A549 (cell line): ENCODE measurements at regions not wholly inside any gene's neighbourhood (a gene's known extent, or its start where the extent isn't known, plus 50 kb on each side); places are given as distances from the start of the nearest gene placed in this dataset.

Source experiments
- ATAC-seq, 2 experiments: fragments of 200-7000 bp in 1 of 2; fragments of >200 bp in 1 of 2; cut with Nextera tagmentation in 1 of 2; cut with Tn5 transposase in 1 of 2; 3 replicates each; pipeline versions ENCODE4 v1.8.0 to v1.9.1; 2018 to 2020; ENCODE audit warnings: mild to moderate bottlenecking in 1 of 2, moderate library complexity in 1 of 2
- CTCF ChIA-PET: fragments of 300-600 bp; sonication (Branson Sonifier 250); formaldehyde crosslinking; extraction: SDS; loops from one replicate; lab custom pipeline; 2021; ENCODE audit warnings: antibody characterized with exemption, inconsistent platforms; lab: Yijun Ruan, JAX
- POLR2A ChIA-PET: fragments of 350-600 bp; formaldehyde crosslinking; extraction: SDS; loops from one replicate; lab custom pipeline; 2021; ENCODE audit warnings: antibody characterized with exemption, inconsistent platforms; lab: Yijun Ruan, JAX
- DNase-seq, 2 experiments: peaks; one replicate each; pipeline versions ENCODE4 v3.0.0 to v3.0.0-alpha.2; 2011 to 2016; ENCODE audit warnings: low read depth in 1 of 2, low spot score in 1 of 2
- FAIRE-seq: peaks from 2 replicates; lab custom pipeline; 2011; peaks lifted over from hg19 to GRCh38; lab: Jason Lieb, UNC
- H3K27ac ChIP-seq, 2 experiments: fragments of >200 bp; sonication (Bioruptor Twin); formaldehyde crosslinking; 3 replicates each; pipeline ENCODE4 v1.5.1; 2016 to 2017
- H3K4me1 ChIP-seq: fragments of >200 bp; sonication (Bioruptor Twin); formaldehyde crosslinking; 3 replicates; pipeline ENCODE4 v1.6.1; 2016
- H3K4me2 ChIP-seq: fragments of >200 bp; sonication (Bioruptor Twin); formaldehyde crosslinking; 3 replicates; pipeline ENCODE4 v1.6.1; 2016
- H3K4me3 ChIP-seq: fragments of >200 bp; sonication (Bioruptor Twin); formaldehyde crosslinking; 3 replicates; pipeline ENCODE4 v1.5.1; 2016
- H3K9me3 ChIP-seq: fragments of >200 bp; sonication (Bioruptor Twin); formaldehyde crosslinking; 3 replicates; pipeline ENCODE4 v1.6.1; 2016
- CBX2 ChIP-seq: fragments of 200-600 bp; sonication (generic); IDR thresholded peaks from 2 replicates; pipeline ENCODE4 v1.6.1; 2016; ENCODE audit warnings: low read depth, mild to moderate bottlenecking, borderline replicate concordance
- EHF ChIP-seq: fragments of 250-450 bp; sonication (Bioruptor Pico); IDR thresholded peaks from 2 replicates; pipeline ENCODE4 v1.5.0; 2020; ENCODE audit warnings: mild to moderate bottlenecking
- EHMT2 ChIP-seq: fragments of 200-600 bp; sonication (generic); IDR thresholded peaks from 2 replicates; pipeline ENCODE4 v1.6.1; 2016; ENCODE audit warnings: antibody characterized with exemption, low read depth, mild to moderate bottlenecking, moderate library complexity
- ESRRA ChIP-seq: fragments of 150-350 bp; IDR thresholded peaks from 2 replicates; pipeline ENCODE4 v1.6.1; 2014; ENCODE audit warnings: mild to moderate bottlenecking, low read length, borderline replicate concordance
- FOSB ChIP-seq: fragments of 250-450 bp; sonication (Bioruptor Pico); IDR thresholded peaks from 2 replicates; pipeline ENCODE4 v1.5.0; 2020; ENCODE audit warnings: mild to moderate bottlenecking, moderate library complexity
- GATA3 ChIP-seq: IDR thresholded peaks from 2 replicates; pipeline ENCODE4 v1.6.1; 2012; ENCODE audit warnings: borderline replicate concordance
- HDAC2 ChIP-seq: fragments of 200-600 bp; sonication (generic); IDR thresholded peaks from 2 replicates; pipeline ENCODE4 v1.6.1; 2016
- HEYL ChIP-seq: fragments of 250-450 bp; sonication (Bioruptor Pico); IDR thresholded peaks from 2 replicates; pipeline ENCODE4 v1.8.0; 2021; ENCODE audit warnings: mild to moderate bottlenecking, moderate library complexity
- HOXA7 ChIP-seq: fragments of 250-450 bp; sonication (Bioruptor Pico); IDR thresholded peaks from 2 replicates; pipeline ENCODE4 v1.5.0; 2020; ENCODE audit warnings: mild to moderate bottlenecking, moderate library complexity
- HOXB13 ChIP-seq: fragments of 250-450 bp; sonication (Bioruptor Pico); IDR thresholded peaks from 2 replicates; pipeline ENCODE4 v1.5.0; 2020; ENCODE audit warnings: low read depth, mild to moderate bottlenecking, moderate library complexity
- KDM5A ChIP-seq: fragments of 200-600 bp; sonication (generic); IDR thresholded peaks from 2 replicates; pipeline ENCODE4 v1.6.1; 2016; ENCODE audit warnings: antibody characterized with exemption, mild to moderate bottlenecking
- MAZ ChIP-seq: fragments of 150-350 bp; IDR thresholded peaks from 2 replicates; pipeline ENCODE4 v1.6.1; 2014; ENCODE audit warnings: antibody characterized with exemption, low read depth, low read length, borderline replicate concordance
- POLR2A ChIP-seq: IDR thresholded peaks from 2 replicates; pipeline ENCODE4 v1.6.1; 2012; ENCODE audit warnings: mild to moderate bottlenecking, low read length
- POLR2AphosphoS2 ChIP-seq: conservative IDR thresholded peaks from 2 replicates; pipeline ENCODE4 v1.6.1; 2012; ENCODE audit warnings: low read length, improper control_type of control experiment, inconsistent platforms
- RAD21 ChIP-seq, 2 experiments: fragments of >200 bp in 1 of 2; sonication (Bioruptor Twin) in 1 of 2; formaldehyde crosslinking in 1 of 2; IDR thresholded peaks in 1 of 2; conservative IDR thresholded peaks in 1 of 2; 2 replicates in 1 of 2; 3 replicates in 1 of 2; pipeline ENCODE4 v1.6.1; 2012 to 2018; ENCODE audit warnings: inconsistent platforms in 1 of 2
- RFX5 ChIP-seq: fragments of 450-650 bp; IDR thresholded peaks from 2 replicates; pipeline ENCODE4 v1.7.1; 2014; ENCODE audit warnings: antibody characterized with exemption, mild to moderate bottlenecking, moderate library complexity
- RNF2 ChIP-seq: fragments of 200-600 bp; sonication (generic); IDR thresholded peaks from 2 replicates; pipeline ENCODE4 v1.6.1; 2016; ENCODE audit warnings: low read depth, mild to moderate bottlenecking, antibody characterized with exemption, moderate library complexity, borderline replicate concordance
- SREBF2 ChIP-seq: fragments of 450-650 bp; IDR thresholded peaks from 2 replicates; pipeline ENCODE4 v1.6.1; 2014; ENCODE audit warnings: mild to moderate bottlenecking, moderate library complexity
- TP53 ChIP-seq: fragments of 250-450 bp; sonication (Bioruptor Pico); IDR thresholded peaks from 2 replicates; pipeline ENCODE4 v1.5.0; 2021; ENCODE audit warnings: mild to moderate bottlenecking, moderate library complexity
- WGBS: methylation state at CpG from one replicate; pipeline ENCODE4 v1.1.6; 2017; ENCODE audit errors: missing lambda C conversion rate; 5-methylcytosine and 5-hydroxymethylcytosine counted together
- TF ChIP-seq, protein P1 (sequence below): fragments of 250-450 bp; sonication (Bioruptor Pico); IDR thresholded peaks from 2 replicates; pipeline ENCODE4 v1.5.0; 2020; ENCODE audit warnings: low read depth, mild to moderate bottlenecking, moderate library complexity
- TF ChIP-seq, protein P2 (sequence below): fragments of 450-650 bp; IDR thresholded peaks from 2 replicates; pipeline ENCODE4 v1.6.1; 2014; ENCODE audit warnings: antibody characterized with exemption
- TF ChIP-seq, protein P3 (sequence below): fragments of >200 bp; sonication (Bioruptor Twin); formaldehyde crosslinking; IDR thresholded peaks from 3 replicates; pipeline ENCODE4 v1.5.1; 2016

DNA sequence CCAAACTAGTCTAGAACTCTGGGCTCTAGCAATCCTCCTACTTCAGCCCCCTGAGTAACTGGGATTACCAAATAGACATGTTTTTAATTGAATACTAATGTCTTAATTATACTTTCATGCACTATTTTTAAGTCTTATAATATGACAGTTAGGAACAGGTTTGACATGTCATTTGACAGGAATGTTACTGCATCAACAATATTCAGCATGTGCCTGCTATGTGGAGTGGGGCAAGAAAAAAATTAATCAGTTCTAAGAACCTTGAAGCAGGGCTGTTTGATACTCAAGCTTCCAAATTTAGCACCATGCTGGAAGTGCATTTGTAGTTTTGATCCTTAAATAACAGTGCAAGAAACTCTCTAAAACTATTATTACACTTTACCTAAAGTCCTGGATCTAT lies 265.3 kb downstream of the MZT1 start (continued):
- TF ChIP-seq RFX5 (no peak), FOSB (CRISPR knock-in tag) (no peak), RNF2 (no peak), HOXA7 (CRISPR knock-in tag) (no peak)
- TF ChIP-seq, protein P1, sequence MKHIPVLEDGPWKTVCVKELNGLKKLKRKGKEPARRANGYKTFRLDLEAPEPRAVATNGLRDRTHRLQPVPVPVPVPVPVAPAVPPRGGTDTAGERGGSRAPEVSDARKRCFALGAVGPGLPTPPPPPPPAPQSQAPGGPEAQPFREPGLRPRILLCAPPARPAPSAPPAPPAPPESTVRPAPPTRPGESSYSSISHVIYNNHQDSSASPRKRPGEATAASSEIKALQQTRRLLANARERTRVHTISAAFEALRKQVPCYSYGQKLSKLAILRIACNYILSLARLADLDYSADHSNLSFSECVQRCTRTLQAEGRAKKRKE (CRISPR knock-in tag): no peak

DNA sequence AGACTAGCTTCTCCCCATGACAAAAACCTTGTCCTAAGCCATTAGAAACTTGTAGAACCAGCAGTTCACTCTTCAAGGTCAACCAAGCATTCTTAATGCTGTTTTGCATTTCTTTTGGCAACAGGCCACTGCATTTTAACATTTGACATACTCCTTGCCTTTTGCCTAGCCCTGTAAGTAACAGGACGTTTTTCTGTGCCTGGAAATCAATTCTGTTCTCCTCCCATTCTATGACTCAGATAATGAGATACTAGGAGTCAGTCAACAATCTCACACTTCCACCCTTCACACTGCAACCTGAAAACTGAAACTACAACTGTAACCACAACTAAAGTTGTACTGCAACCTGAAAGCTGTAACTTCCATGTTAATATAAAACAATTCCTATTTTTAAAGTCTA lies 268.7 kb downstream of the MZT1 start:
- FAIRE-seq: no peak
- CTCF ChIA-PET: no interaction called here
- Histone ChIP-seq H3K9me3 (no peaks in the 10 kb centered on the region), H3K4me3 (no peak overlapping the region), H3K27ac (no peak overlapping the region), H3K4me1 (no peaks in the 10 kb centered on the region), H3K4me2 (no peak overlapping the region)
- DNase-seq: no peak
- WGBS: 0% methylated on average over 1 of the region's 1 CpG
- no peak for ATAC-seq
- POLR2A ChIA-PET: no interaction called here
- TF ChIP-seq RAD21 (conservative IDR thresholded peaks at IDR 0.05 in 1 of 2, IDR thresholded peaks at IDR 0.05 in 1 of 2) (no peak), HDAC2 (no peak), POLR2AphosphoS2 (no peak), MAZ (no peak), EHMT2 (no peak)
- TF ChIP-seq, protein P2, sequence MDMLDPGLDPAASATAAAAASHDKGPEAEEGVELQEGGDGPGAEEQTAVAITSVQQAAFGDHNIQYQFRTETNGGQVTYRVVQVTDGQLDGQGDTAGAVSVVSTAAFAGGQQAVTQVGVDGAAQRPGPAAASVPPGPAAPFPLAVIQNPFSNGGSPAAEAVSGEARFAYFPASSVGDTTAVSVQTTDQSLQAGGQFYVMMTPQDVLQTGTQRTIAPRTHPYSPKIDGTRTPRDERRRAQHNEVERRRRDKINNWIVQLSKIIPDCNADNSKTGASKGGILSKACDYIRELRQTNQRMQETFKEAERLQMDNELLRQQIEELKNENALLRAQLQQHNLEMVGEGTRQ: no peak

DNA sequence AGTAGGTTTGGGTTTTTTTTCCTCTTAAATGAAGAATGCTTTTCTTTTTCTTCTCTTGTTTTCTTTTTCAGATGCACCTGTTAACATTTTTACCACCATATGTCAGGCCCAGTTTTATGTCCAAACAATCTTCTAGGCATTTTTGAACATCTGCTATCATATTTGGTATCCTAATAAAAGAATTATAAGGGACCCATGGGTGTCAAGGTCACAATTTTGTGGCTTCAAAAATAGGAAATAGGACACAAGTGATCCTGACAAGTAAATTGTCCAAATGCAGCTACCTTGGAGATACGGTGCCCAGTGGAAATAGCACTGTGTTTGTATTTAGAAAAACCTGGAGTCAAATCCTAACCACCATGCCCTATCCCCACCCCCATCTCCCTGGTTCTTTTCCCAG lies 270.3 kb downstream of the MZT1 start:
- ChIA-PET POLR2A (no interaction called here), CTCF (interaction anchor here (1.1 kb wide), 1 partner anchor 8 kb away, joined by 3 read pairs; no protein-coding TSS in a partner anchor)
- no peak overlapping the region for H3K27ac ChIP-seq
- H3K4me3 ChIP-seq: no peak overlapping the region
- WGBS: 17% methylated on average over 1 of the region's 1 CpG
- no peak overlapping the region for H3K4me2 ChIP-seq
- ATAC-seq: no peak
- TF ChIP-seq POLR2AphosphoS2: no peak
- TF ChIP-seq EHMT2: no peak
- TF ChIP-seq, protein P2: no peak
- no peak for TF ChIP-seq HEYL
- no peak for TF ChIP-seq RFX5
- no peak for TF ChIP-seq CBX2
- no peak for TF ChIP-seq MAZ
- TF ChIP-seq RNF2: no peak
- no peak for TF ChIP-seq EHF (CRISPR knock-in tag)
- TF ChIP-seq HOXB13 (CRISPR knock-in tag): no peak
- TF ChIP-seq ESRRA: no peak
- TF ChIP-seq HOXA7 (CRISPR knock-in tag): no peak
- no peak for TF ChIP-seq TP53 (CRISPR knock-in tag)
- TF ChIP-seq, protein P3, sequence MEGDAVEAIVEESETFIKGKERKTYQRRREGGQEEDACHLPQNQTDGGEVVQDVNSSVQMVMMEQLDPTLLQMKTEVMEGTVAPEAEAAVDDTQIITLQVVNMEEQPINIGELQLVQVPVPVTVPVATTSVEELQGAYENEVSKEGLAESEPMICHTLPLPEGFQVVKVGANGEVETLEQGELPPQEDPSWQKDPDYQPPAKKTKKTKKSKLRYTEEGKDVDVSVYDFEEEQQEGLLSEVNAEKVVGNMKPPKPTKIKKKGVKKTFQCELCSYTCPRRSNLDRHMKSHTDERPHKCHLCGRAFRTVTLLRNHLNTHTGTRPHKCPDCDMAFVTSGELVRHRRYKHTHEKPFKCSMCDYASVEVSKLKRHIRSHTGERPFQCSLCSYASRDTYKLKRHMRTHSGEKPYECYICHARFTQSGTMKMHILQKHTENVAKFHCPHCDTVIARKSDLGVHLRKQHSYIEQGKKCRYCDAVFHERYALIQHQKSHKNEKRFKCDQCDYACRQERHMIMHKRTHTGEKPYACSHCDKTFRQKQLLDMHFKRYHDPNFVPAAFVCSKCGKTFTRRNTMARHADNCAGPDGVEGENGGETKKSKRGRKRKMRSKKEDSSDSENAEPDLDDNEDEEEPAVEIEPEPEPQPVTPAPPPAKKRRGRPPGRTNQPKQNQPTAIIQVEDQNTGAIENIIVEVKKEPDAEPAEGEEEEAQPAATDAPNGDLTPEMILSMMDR: no peak
- TF ChIP-seq GATA3: no peak
- no peak for TF ChIP-seq SREBF2
- no peak for TF ChIP-seq KDM5A
- TF ChIP-seq POLR2A: no peak
- no peak for DNase-seq
- H3K4me1 ChIP-seq: no peaks in the 10 kb centered on the region
- FAIRE-seq: no peak
- H3K9me3 ChIP-seq: no peaks in the 10 kb centered on the region
